Activated T-cell treated with anti-CD3 and anti-CD28 coated beads, Interleukin-2, amount 50 U/mL, for 72 hours (primary cell): ENCODE measurements at regions not wholly inside any gene's neighbourhood (a gene's known extent, or its start where the extent isn't known, plus 50 kb on each side); places are given as distances from the start of the nearest gene placed in this dataset.

Experiments
- ATAC-seq, 2 donors: fragments of 150-1000 bp; cut with Tn5 transposase; replicated peaks in 1 of 2; 2 replicates each; pipeline ENCODE4 v1.10.0; 2021; ENCODE audit warnings: moderate library complexity in 2 of 2, mild to moderate bottlenecking in 1 of 2
- DNase-seq, 2 donors: peaks; one replicate each; pipeline ENCODE4 v3.0.0; 2021 to 2022; ENCODE audit warnings: mixed read lengths in 1 of 2
- H3K27ac Mint-ChIP-seq: one replicate; pipeline ENCODE4 v1.8.0; 2022; ENCODE audit warnings: mild to moderate bottlenecking, moderate library complexity, mixed read lengths
- H3K27me3 Mint-ChIP-seq: one replicate; pipeline ENCODE4 v1.8.0; 2022; ENCODE audit warnings: low read depth, mixed read lengths
- H3K36me3 Mint-ChIP-seq, 2 donors: one replicate each; pipeline ENCODE4 v1.8.0; 2022; ENCODE audit warnings: mixed read lengths in 2 of 2, mild to moderate bottlenecking in 1 of 2; ENCODE audit not compliant: insufficient read depth in 2 of 2
- H3K4me1 Mint-ChIP-seq: one replicate; pipeline ENCODE4 v1.8.0; 2022; ENCODE audit warnings: low read depth, mixed read lengths
- H3K4me3 Mint-ChIP-seq, 2 donors: one replicate each; pipeline ENCODE4 v1.8.0; 2022; ENCODE audit warnings: mild to moderate bottlenecking in 2 of 2, mixed read lengths in 2 of 2, moderate library complexity in 2 of 2
- H3K9me3 Mint-ChIP-seq, 2 donors: one replicate each; pipeline ENCODE4 v1.8.0; 2022; ENCODE audit warnings: mixed read lengths in 2 of 2

DNA sequence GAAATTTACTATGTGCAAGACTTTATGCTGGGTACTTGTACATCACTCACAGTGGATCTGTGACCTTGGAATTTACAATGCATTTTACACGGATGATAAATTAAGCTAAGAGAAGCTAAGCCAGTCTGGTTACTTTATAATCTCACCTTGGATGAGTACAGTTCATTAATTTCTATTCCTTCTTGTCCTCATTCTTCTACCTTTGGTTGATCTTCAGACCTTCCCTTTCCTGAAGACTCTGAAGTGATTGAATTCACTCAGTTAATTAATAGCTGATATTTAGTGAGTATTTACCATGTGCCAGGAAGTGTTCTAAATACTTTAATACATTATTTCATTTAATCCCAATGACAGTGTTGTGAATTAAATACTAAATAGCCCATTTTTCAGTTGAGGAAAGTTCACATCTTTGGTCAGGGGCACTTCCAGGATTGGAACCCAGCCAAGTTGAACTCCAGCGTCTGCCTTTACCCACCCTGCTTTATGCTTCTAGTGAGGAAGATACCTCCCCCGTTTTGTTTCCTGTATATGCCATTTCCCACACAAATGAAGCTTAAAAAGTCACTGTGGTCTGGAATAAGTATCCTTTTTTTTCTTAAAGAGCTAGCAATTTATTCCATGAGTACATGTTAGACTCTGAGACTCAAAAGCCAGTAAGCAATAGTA is 146.6 kb downstream of the TLR5 start:
- no peak overlapping the region for H3K4me3 Mint-ChIP-seq
- no peaks in the 10 kb centered on the region for H3K9me3 Mint-ChIP-seq
- no peak for ATAC-seq
- no peak overlapping the region for H3K27ac Mint-ChIP-seq
- H3K4me1 Mint-ChIP-seq: no peaks in the 10 kb centered on the region
- no peaks in the 10 kb centered on the region for H3K36me3 Mint-ChIP-seq
- no peaks in the 10 kb centered on the region for H3K27me3 Mint-ChIP-seq
- DNase-seq: no peak

DNA sequence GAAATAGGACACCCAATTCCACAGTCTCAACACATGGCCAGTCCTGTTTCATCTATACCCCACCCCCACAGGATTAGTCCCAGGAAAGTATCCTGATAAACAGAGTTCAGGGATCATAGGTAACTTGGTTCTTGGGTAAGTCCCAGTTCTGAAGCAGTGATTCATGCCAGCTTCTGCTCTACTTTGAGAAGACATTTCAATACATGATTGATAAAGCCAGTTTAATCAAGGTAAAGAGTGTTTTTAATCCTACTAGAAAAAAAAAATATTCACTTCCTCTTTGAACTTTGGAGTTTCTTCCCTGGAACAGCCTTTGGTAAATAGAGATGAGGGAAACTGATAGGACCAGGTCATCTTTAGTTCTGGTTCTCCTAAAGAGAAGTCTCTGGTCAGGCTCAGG is 142.4 kb downstream of the TLR5 start:
- H3K27ac Mint-ChIP-seq: no peak overlapping the region
- no peaks in the 10 kb centered on the region for H3K9me3 Mint-ChIP-seq
- H3K4me1 Mint-ChIP-seq: no peaks in the 10 kb centered on the region
- DNase-seq: no peak
- no peaks in the 10 kb centered on the region for H3K36me3 Mint-ChIP-seq
- no peaks in the 10 kb centered on the region for H3K27me3 Mint-ChIP-seq
- ATAC-seq: no peak
- no peak overlapping the region for H3K4me3 Mint-ChIP-seq

DNA sequence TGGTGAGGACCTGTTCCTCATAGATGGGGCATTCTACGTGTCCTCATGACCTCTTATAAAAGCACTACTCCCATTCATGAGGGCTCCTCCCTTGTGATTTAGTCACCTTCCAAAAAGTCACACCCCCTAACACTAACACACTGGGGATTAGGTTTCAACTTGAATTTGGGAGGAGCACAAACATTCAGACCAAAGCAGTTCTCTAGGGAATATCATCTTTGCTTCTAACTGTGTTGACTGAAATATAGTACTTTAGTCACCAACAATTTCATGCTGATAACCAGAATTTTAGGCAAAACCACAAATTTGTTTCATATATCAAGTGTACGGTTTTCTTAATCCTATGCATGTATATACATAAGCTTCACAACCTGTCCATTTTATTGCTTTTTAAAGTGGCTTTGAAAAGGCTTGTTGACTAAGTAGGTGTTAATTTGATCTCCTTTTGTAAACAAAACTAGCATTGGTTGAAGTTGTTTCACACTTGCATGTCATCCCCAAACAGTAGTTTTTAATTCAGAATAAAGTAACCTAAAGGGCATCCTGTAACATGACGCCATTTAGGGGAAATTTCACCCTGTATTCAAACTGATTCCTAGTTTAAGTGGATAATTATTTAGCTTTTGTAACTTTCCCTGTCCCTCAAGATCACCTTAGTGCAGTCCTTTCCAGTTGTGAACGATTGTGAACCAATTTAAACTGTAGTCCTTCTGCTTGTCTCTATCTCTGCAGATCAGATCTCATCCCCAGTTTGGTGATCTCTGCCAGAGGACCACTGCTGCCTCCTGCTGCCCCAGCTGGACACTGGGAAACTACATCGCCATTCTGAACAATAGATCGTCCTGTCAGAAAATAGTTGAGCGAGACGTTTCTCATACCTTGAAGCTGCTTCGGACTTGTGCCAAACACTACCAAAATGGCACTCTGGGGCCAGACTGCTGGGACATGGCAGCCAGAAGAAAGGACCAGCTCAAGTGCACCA is 141.1 kb downstream of the TLR5 start:
- no peak for DNase-seq
- Mint-ChIP-seq H3K27me3 (no peaks in the 10 kb centered on the region), H3K27ac (no peak overlapping the region), H3K9me3 (no peaks in the 10 kb centered on the region), H3K36me3 (no peaks in the 10 kb centered on the region), H3K4me3 (no peak overlapping the region), H3K4me1 (no peaks in the 10 kb centered on the region)
- ATAC-seq: no peak

DNA sequence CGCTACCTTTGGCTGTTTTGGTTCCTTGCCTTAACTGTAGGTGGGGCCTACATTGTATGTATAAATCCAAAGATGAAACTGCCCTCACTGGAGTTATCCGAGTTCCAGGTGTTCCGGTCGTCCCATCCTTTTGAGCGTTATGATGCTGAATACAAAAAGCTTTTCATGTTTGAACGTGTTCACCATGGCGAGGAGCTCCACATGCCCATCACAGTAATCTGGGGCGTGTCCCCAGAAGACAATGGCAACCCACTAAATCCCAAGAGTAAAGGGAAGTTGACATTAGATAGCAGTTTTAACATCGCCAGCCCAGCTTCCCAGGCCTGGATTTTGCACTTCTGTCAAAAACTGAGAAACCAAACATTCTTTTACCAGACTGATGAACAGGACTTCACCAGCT is 139.5 kb downstream of the TLR5 start:
- no peak for DNase-seq
- H3K36me3 Mint-ChIP-seq: no peaks in the 10 kb centered on the region

DNA sequence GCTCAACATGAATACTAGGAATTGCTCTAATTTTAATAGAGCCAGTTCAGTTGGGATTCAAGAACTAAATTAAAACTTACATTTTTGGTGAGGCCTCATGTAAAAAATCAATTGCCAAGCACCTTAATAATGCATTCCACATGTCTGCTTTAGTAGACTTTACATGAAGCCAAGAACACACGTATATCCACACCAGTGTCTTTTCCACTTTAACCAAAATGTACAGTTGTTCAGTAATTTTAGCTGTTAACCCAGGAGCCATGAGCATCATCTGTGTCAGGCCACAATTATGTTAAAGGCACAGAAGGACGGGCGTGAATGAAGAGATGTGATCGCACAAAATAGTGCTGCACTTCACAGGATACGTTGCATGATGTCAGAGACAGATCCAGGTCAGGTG is 136.7 kb downstream of the TLR5 start:
- DNase-seq (no peak), ATAC-seq (no peak)
- H3K4me1 Mint-ChIP-seq: no peaks in the 10 kb centered on the region
- no peak overlapping the region for H3K4me3 Mint-ChIP-seq
- peaks cover 7% of the 10 kb centered on the region for H3K27me3 Mint-ChIP-seq
- H3K27ac Mint-ChIP-seq: no peak overlapping the region
- no peaks in the 10 kb centered on the region for H3K9me3 Mint-ChIP-seq
- no peaks in the 10 kb centered on the region for H3K36me3 Mint-ChIP-seq

More for the DNA sequence above, 139.5 kb downstream of the TLR5 start:
- Mint-ChIP-seq H3K9me3 (no peaks in the 10 kb centered on the region), H3K4me3 (no peak overlapping the region), H3K4me1 (no peaks in the 10 kb centered on the region), H3K27ac (no peak overlapping the region), H3K27me3 (no peaks in the 10 kb centered on the region)
- ATAC-seq: no peak

DNA sequence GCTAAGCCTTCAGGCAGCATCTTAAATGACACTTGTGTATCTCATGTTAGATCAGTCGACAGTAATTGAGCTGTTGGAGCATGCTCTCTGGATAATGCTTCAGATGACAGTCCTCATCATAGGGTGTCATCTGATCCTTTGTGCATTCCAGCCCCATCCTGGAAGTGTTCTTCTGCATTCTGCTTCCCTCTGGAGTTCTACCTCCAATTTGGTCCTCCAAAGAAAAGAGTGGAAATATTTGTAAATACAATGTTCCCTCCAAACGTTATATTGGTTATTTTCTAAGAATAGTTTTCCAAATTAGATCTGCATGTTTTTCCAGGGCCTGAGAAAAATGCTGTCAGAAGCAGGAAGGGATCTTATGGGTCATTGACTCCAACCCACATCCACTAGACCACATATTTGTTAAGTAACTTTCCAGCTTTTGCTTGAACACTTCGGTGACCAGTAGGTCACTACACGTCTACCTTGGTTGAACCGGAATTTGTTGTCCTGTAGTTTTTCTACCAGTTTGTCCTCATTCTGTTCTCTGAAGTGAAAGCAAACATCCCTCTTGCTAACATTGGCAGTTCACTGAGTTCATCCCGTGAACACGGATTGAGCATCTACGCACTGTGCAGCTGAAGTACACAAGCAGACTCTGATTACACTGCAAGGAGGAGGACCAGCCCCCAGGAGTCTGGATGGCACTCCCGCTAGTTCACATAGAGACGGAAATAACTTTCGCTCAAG is 136.0 kb downstream of the TLR5 start:
- Mint-ChIP-seq H3K36me3 (no peaks in the 10 kb centered on the region), H3K9me3 (no peaks in the 10 kb centered on the region), H3K4me1 (no peaks in the 10 kb centered on the region), H3K4me3 (no peak overlapping the region), H3K27ac (no peak overlapping the region), H3K27me3 (peaks cover 9% of the 10 kb centered on the region)
- no peak for ATAC-seq
- DNase-seq: no peak

DNA sequence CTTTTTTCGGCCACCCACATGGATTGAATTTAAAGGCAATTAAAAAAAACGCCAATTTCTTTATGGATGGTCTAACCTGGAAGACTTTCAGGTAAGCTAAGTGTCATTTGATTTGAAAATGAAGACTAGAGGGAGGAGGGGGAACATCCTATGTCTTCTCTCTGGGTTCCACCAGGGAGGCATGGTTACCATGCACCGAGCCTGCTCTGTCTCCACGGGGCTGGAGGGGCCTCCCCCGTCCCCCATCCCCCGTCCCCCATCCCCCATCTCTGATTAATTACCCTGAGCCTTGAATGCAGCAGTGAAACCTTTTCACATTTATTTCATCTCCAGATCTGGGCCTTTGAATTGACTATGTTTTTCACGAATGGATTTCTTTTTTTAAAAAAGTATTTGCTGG is 135.1 kb downstream of the TLR5 start:
- DNase-seq (no peak), ATAC-seq (no peak)
- Mint-ChIP-seq H3K36me3 (no peaks in the 10 kb centered on the region), H3K4me1 (no peaks in the 10 kb centered on the region), H3K4me3 (no peak overlapping the region), H3K27me3 (peaks cover 9% of the 10 kb centered on the region), H3K27ac (no peak overlapping the region), H3K9me3 (no peaks in the 10 kb centered on the region)

DNA sequence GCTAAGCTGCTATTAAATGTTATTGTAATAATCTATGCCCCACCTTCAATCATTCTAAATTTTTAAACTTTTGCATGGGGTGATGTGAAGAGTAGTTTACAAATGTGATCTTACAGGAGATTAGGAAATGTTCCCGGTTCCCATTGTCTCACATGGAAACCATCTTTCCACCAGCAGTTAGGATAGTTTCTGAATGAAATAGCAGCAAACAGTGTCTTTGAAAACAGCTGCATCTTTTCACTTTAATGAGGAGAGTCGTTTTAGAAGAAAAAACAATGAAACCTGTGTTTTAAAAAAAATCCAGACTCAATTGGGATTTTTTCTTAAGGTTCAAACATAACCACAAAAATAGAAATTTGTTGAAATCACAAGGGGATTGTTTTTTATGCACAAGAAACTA is 134.2 kb downstream of the TLR5 start:
- Mint-ChIP-seq H3K4me3 (no peak overlapping the region), H3K27ac (no peak overlapping the region), H3K27me3 (peaks cover 9% of the 10 kb centered on the region), H3K4me1 (no peaks in the 10 kb centered on the region), H3K9me3 (no peaks in the 10 kb centered on the region), H3K36me3 (no peaks in the 10 kb centered on the region)
- no peak for DNase-seq
- no peak for ATAC-seq

DNA sequence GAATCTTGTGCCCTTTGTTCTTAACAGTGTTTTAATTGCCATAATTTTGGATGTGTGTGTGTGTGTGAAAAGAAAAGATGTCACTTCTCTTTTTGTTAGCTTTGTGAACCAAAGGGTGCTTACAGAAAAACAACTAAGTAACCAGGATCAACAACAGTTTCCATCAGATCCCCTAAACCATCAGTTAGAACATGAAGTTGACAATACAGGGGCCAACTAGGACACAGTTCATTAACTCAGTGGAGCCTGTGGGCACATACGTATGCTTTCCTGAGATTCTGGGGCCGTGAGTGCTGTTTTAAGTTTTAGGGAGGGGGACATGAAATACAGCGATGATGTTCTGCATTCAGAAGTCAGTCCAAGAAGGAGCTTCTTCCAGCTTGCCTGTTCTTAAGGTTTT is 133.6 kb downstream of the TLR5 start:
- H3K27me3 Mint-ChIP-seq: peaks cover 9% of the 10 kb centered on the region
- no peaks in the 10 kb centered on the region for H3K9me3 Mint-ChIP-seq
- no peaks in the 10 kb centered on the region for H3K4me1 Mint-ChIP-seq
- DNase-seq: no peak
- ATAC-seq: no peak
- no peaks in the 10 kb centered on the region for H3K36me3 Mint-ChIP-seq
- H3K4me3 Mint-ChIP-seq: no peak overlapping the region
- H3K27ac Mint-ChIP-seq: no peak overlapping the region

DNA sequence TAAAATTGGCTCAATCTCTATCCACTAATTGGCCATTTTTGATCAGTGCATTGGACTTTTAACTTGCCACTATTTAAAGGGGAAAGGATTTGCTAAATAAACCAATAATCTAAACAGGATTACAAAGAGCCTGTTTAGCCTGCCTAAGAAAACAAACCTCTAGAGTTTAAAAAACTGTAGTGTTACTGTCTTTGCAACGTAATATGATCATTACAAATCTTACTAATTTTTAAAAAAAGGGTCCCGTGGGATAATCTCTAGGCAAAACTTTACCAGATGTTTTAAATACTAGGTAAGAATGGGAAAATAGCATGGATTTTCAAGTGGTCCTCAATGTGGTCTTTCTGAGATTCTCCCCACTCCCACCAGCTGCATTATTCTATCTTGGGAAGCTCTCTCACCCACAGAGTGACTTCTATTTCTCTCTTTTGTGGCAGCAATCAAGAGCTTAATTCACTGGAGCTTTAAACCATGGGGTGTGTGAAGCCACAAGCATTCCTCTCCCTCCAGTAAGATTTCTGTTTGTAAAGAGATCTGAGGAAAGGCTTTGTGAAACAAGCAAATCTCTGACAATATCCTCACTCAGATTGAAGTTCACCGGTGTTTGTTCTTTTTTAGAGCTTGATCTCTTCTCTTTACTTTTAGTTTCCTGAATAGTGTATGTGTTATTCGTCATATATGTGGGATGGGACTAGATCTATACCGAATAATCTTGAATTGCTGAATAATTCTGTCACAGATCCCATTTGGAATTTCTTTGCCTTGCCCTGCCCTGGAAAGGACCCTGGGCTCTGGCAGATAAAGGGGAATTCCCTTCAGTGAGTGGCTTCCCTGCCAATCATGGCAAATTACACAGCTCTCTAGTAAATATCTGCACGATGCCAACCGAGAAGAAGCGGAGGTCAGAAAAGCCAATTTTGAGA is 132.2 kb downstream of the TLR5 start:
- DNase-seq (no peak), ATAC-seq (no peak)
- H3K36me3 Mint-ChIP-seq: no peaks in the 10 kb centered on the region
- H3K27ac Mint-ChIP-seq: no peak overlapping the region
- no peak overlapping the region for H3K4me3 Mint-ChIP-seq
- no peaks in the 10 kb centered on the region for H3K9me3 Mint-ChIP-seq
- peaks cover 9% of the 10 kb centered on the region for H3K27me3 Mint-ChIP-seq
- H3K4me1 Mint-ChIP-seq: no peaks in the 10 kb centered on the region

DNA sequence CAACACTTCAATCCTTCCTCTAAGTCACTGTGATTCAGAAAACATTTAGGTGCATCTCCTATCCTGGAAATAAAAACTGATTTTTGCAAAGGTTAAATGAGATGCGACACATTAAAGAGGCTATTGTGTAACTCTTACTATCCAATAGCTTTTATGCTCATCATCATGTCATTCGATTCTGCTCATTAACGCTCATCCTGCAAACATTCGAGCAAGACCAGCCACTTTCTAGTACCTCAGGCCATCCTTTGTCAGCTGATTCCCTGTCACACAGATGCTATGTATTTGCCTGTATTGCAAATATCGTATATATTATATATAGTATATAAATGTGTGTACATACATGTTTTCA is 131.6 kb downstream of the TLR5 start:
- no peak overlapping the region for H3K4me3 Mint-ChIP-seq
- no peaks in the 10 kb centered on the region for H3K4me1 Mint-ChIP-seq
- DNase-seq (no peak), ATAC-seq (no peak)
- no peak overlapping the region for H3K27ac Mint-ChIP-seq
- peaks cover 9% of the 10 kb centered on the region for H3K27me3 Mint-ChIP-seq
- H3K36me3 Mint-ChIP-seq: no peaks in the 10 kb centered on the region
- no peaks in the 10 kb centered on the region for H3K9me3 Mint-ChIP-seq

DNA sequence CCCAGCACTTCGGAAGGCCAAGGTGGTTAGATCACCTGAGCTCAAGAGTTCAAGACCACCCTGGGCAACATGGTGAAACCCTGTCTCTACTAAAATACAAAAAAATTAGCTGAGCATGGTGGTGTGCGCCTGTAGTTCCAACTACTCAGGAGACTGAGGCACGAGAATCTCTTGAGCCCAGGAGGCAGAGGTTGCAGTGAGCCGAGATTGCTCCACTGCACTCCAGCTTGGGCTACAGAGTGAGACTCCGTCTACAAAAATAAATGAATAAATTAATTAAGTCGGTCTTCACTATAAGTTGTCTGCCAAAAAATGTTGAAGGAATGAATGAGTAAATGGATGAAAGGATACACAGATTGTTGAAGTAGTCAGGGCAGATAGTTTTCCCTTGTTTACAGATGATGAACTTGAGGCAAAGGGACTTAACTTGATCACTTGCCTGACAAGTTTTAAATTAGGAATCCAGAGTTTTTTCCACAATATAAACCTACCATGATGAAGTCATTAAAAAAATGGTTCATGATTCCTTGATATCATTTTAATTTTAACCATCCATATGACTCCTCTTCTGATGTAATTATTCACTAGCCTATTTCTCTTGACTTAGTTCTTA is 130.8 kb downstream of the TLR5 start:
- Mint-ChIP-seq H3K27ac (no peak overlapping the region), H3K27me3 (peaks cover 9% of the 10 kb centered on the region), H3K4me1 (no peaks in the 10 kb centered on the region), H3K36me3 (no peaks in the 10 kb centered on the region), H3K4me3 (no peak overlapping the region), H3K9me3 (no peaks in the 10 kb centered on the region)
- ATAC-seq (no peak), DNase-seq (no peak)
